Natural killer cell (primary cell): ENCODE measurements at regions not wholly inside any gene's neighbourhood (a gene's known extent, or its start where the extent isn't known, plus 50 kb on each side); places are given as distances from the start of the nearest gene placed in this dataset.

Experiments
- ATAC-seq, 3 donors: fragments of 150-1000 bp in 2 of 3; fragments of 200-7000 bp in 1 of 3; cut with Tn5 transposase; 1 replicate in 1 of 3; 2 replicates in 2 of 3; pipeline ENCODE4 v1.10.0; 2021; ENCODE audit warnings: mild to moderate bottlenecking in 2 of 3, moderate library complexity in 2 of 3
- DNase-seq, 2 donors: peaks; one replicate each; pipeline versions ENCODE4 v3.0.0 to v3.0.0-alpha.2; 2013 to 2021; ENCODE audit warnings: mixed read lengths in 1 of 2
- H3K27ac ChIP-seq: one replicate; pipeline ENCODE4 v1.5.1; 2013; ENCODE audit warnings: mild to moderate bottlenecking, low read length
- H3K27me3 ChIP-seq: one replicate; pipeline ENCODE4 v1.6.1; 2013; ENCODE audit warnings: low read length; ENCODE audit not compliant: control insufficient read depth, insufficient read depth
- H3K36me3 ChIP-seq: one replicate; pipeline ENCODE4 v1.6.1; 2013; ENCODE audit warnings: low read length; ENCODE audit not compliant: control insufficient read depth, insufficient read depth
- H3K4me1 ChIP-seq: one replicate; pipeline ENCODE4 v1.6.1; 2013; ENCODE audit warnings: low read length; ENCODE audit not compliant: control insufficient read depth, insufficient read depth
- H3K4me3 ChIP-seq: one replicate; pipeline ENCODE4 v1.5.1; 2013; ENCODE audit warnings: low read length
- H3K9me3 ChIP-seq: one replicate; pipeline ENCODE4 v1.6.1; 2013; ENCODE audit warnings: low read length; ENCODE audit not compliant: control insufficient read depth, insufficient read depth
- H3K27ac Mint-ChIP-seq, 2 donors: one replicate each; pipeline ENCODE4 v1.8.0; 2022; ENCODE audit warnings: mild to moderate bottlenecking in 2 of 2, mixed read lengths in 2 of 2, moderate library complexity in 1 of 2
- H3K27me3 Mint-ChIP-seq, 2 donors: one replicate each; pipeline ENCODE4 v1.8.0; 2022; ENCODE audit warnings: low read depth in 2 of 2, mixed read lengths in 2 of 2
- H3K36me3 Mint-ChIP-seq: one replicate; pipeline ENCODE4 v1.8.0; 2022; ENCODE audit warnings: mixed read lengths
- H3K4me1 Mint-ChIP-seq, 2 donors: one replicate each; pipeline ENCODE4 v1.8.0; 2022; ENCODE audit warnings: mixed read lengths in 2 of 2
- H3K4me3 Mint-ChIP-seq: one replicate; pipeline ENCODE4 v1.8.0; 2022; ENCODE audit warnings: mild to moderate bottlenecking, moderate library complexity, mixed read lengths
- H3K9me3 Mint-ChIP-seq, 2 donors: one replicate each; pipeline ENCODE4 v1.8.0; 2022; ENCODE audit warnings: mixed read lengths in 2 of 2
- CTCF ChIP-seq: fragments of 200-600 bp; IDR thresholded peaks from one replicate; pipeline ENCODE4 v1.8.0; 2022; ENCODE audit warnings: antibody characterized with exemption
- WGBS: methylation state at CpG from one replicate; pipeline ENCODE4 v1.1.7; 2013; ENCODE audit warnings: missing lambda C conversion rate; ENCODE audit not compliant: insufficient coverage; 5-methylcytosine and 5-hydroxymethylcytosine counted together
- intact Hi-C: fragments of 100-400 bp; cut with micrococcal nuclease; formaldehyde crosslinking; loops from one replicate; pipeline ENCODE4 v1.14.2; 2022

DNA sequence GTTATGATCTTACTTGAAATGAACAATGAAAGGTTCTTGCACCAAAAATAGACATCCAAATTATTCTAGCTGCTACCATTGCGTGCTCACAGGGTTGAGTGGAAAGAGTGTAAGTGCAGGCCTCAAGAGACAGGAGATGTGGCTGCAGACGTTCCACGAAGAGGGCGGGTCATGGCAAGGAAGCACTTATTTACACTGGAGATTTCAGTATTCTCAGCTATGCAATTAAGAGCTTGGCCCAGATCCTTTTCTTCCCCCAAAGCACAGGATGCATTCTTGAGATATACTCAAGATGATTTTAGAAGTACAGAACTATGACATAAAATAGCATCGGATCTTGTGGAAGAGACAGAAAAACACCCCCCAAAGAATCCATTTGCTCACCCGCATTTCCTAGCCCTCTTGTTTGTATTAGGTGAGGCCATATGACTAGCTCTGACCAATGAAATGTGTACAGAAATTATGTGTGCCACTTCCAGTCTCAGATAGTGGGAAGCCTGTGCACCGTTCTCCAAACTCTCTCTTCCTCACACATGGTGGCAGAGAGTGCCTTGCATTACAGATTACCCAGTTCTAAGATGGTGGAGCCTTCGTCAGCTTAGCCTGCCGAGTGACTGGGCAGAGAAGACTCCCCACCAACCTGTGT is 261.4 kb downstream of the TTC8 start:
- ATAC-seq (no peak), DNase-seq (no peak)
- WGBS, result 90% methylated on average over 7 of the region's 9 CpGs
- no peaks in the 10 kb centered on the region for H3K36me3 Mint-ChIP-seq
- H3K4me3 ChIP-seq, result no peak overlapping the region
- intact Hi-C loops, result no loop called here
- H3K4me1 ChIP-seq, result no peaks in the 10 kb centered on the region
- H3K9me3 ChIP-seq, result no peaks in the 10 kb centered on the region
- H3K4me1 Mint-ChIP-seq, result no peaks in the 10 kb centered on the region
- no peaks in the 10 kb centered on the region for H3K36me3 ChIP-seq
- H3K27me3 Mint-ChIP-seq, result peaks cover 15 to 59% of the 10 kb centered on the region in 2 donors
- H3K27me3 ChIP-seq, result no peaks in the 10 kb centered on the region
- no peak overlapping the region for H3K4me3 Mint-ChIP-seq
- no peak overlapping the region for H3K27ac Mint-ChIP-seq
- H3K27ac ChIP-seq, result no peak overlapping the region
- H3K9me3 Mint-ChIP-seq, result no peaks in the 10 kb centered on the region
- no peak for TF ChIP-seq CTCF

DNA sequence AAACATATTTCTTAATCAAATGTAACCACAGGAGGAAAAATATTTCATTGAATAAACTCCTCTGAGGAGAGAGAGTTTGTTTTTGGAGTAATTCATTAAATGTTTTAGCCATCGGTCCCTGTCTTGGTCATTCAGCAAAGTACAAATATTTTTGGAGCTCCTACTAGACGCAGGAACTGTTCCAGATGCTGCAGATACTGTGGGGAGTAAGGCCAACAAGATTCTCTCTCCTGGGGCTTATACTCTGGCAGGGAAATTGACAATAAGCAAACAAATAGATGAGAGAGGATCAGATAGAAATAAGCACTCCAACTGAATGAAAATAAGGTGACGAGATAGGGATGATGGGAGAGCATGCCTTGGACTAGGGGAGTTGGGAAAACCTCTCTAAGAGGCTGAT is 264.1 kb downstream of the TTC8 start:
- Histone ChIP-seq H3K36me3 (no peaks in the 10 kb centered on the region), H3K9me3 (no peaks in the 10 kb centered on the region), H3K4me1 (no peaks in the 10 kb centered on the region), H3K4me3 (no peak overlapping the region), H3K27me3 (no peaks in the 10 kb centered on the region), H3K27ac (no peak overlapping the region)
- no peaks in the 10 kb centered on the region for H3K4me1 Mint-ChIP-seq
- TF ChIP-seq CTCF, result no peak
- peaks cover 20 to 56% of the 10 kb centered on the region in 2 donors for H3K27me3 Mint-ChIP-seq
- ATAC-seq, result no peak
- intact Hi-C loops, result no loop called here
- H3K9me3 Mint-ChIP-seq, result no peaks in the 10 kb centered on the region
- no peaks in the 10 kb centered on the region for H3K36me3 Mint-ChIP-seq
- H3K4me3 Mint-ChIP-seq, result no peak overlapping the region
- 85% methylated on average over 3 of the region's 3 CpGs for WGBS
- H3K27ac Mint-ChIP-seq, result no peak overlapping the region
- DNase-seq, result no peak

GRCh38 chr14:89089330-89089729 is 264.9 kb downstream of the TTC8 start:
- no peaks in the 10 kb centered on the region for H3K36me3 Mint-ChIP-seq
- intact Hi-C loops, result no loop called here
- H3K4me1 ChIP-seq, result no peaks in the 10 kb centered on the region
- no peak overlapping the region for H3K27ac Mint-ChIP-seq
- H3K4me3 Mint-ChIP-seq, result no peak overlapping the region
- peaks cover 20 to 58% of the 10 kb centered on the region in 2 donors for H3K27me3 Mint-ChIP-seq
- WGBS, result 75% methylated on average over 1 of the region's 1 CpG
- TF ChIP-seq CTCF, result no peak
- H3K9me3 ChIP-seq, result no peaks in the 10 kb centered on the region
- no peaks in the 10 kb centered on the region for H3K4me1 Mint-ChIP-seq
- H3K27ac ChIP-seq, result no peak overlapping the region
- DNase-seq, result no peak
- ATAC-seq, result no peak
- no peaks in the 10 kb centered on the region for H3K9me3 Mint-ChIP-seq
- no peaks in the 10 kb centered on the region for H3K27me3 ChIP-seq
- H3K4me3 ChIP-seq, result no peak overlapping the region
- H3K36me3 ChIP-seq, result no peaks in the 10 kb centered on the region

DNA sequence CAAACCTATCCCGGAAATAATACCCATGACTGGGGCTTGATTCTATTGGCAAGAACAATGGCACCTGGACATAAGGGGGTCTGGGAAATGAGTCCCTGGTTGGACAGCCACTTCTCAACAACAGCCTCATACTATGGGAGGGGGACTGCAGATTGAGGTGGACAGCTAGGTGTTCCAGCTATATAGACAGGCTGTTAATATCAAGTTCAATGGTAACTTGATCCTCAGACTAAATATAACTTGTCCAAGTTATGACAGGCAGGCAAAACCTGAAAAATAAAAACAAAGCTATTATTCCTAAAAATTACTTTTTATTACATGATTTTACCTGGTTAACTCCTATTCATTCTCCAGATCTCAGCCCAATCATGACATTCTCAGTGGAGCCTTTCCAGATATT is 267.3 kb downstream of the TTC8 start:
- Mint-ChIP-seq H3K4me3 (no peak overlapping the region), H3K9me3 (no peaks in the 10 kb centered on the region), H3K27ac (no peak overlapping the region), H3K4me1 (peaks cover 0 to 5% of the 10 kb centered on the region in 2 donors), H3K36me3 (no peaks in the 10 kb centered on the region), H3K27me3 (peaks cover 22 to 55% of the 10 kb centered on the region in 2 donors)
- ATAC-seq (no peak), DNase-seq (no peak)
- 100% methylated on average over 1 of the region's 1 CpG for WGBS
- no peak for TF ChIP-seq CTCF
- Histone ChIP-seq H3K4me1 (no peaks in the 10 kb centered on the region), H3K9me3 (no peaks in the 10 kb centered on the region), H3K27me3 (no peaks in the 10 kb centered on the region), H3K4me3 (no peak overlapping the region), H3K36me3 (no peaks in the 10 kb centered on the region), H3K27ac (no peak overlapping the region)
- intact Hi-C loops, result no loop called here
